ENCODE measurements at regions not wholly inside any gene's neighbourhood (a gene's known extent, or its start where the extent isn't known, plus 50 kb on each side); places are given as distances from the start of the nearest gene placed in this dataset.
A peak's percentile ranks its signal among the peaks of the same experiment; 100 is the strongest.

- peak in 1 of 2 donors; percentile 10 for DNase-seq
Observed at GRCh38 chr1:86228546-86228945, 72.0 kb upstream of the COL24A1 start.

GRCh38 chr1:86227026-86227425 is 70.5 kb upstream of the COL24A1 start:
- DNase-seq, result no peak

GRCh38 chr1:86226204-86226603 is 69.6 kb upstream of the COL24A1 start:
- DNase-seq, result no peak

- no peak for DNase-seq
Observed at GRCh38 chr1:86224651-86225310, 68.2 kb upstream of the COL24A1 start.

- no peak for DNase-seq
Observed at GRCh38 chr1:86218859-86219258, 62.3 kb upstream of the COL24A1 start.

- DNase-seq, result no peak
Observed at GRCh38 chr1:86214605-86215004, 58.0 kb upstream of the COL24A1 start.

GRCh38 chr1:86209346-86209745 is 52.8 kb upstream of the COL24A1 start:
- DNase-seq, result no peak

- no peak for DNase-seq
Observed at GRCh38 chr1:86207323-86207722, 50.8 kb upstream of the COL24A1 start.
